AG09309 (cell line): ENCODE measurements at regions not wholly inside any gene's neighbourhood (a gene's known extent, or its start where the extent isn't known, plus 50 kb on each side); places are given as distances from the start of the nearest gene placed in this dataset.

Experiments
- DNase-seq: peaks from one replicate; pipeline ENCODE4 v3.0.0-alpha.2; 2010; ENCODE audit warnings: low read depth
- H3K4me3 ChIP-seq: 2 replicates; pipeline ENCODE4 v1.5.1; 2011; ENCODE audit warnings: mild to moderate bottlenecking, low read depth, low read length, moderate library complexity; ENCODE audit not compliant: control insufficient read depth
- TF ChIP-seq, protein P1 (sequence below): IDR thresholded peaks from 2 replicates; pipeline ENCODE4 v1.5.1; 2011; ENCODE audit warnings: mild to moderate bottlenecking, low read depth, low read length, inconsistent platforms; ENCODE audit not compliant: insufficient read depth, control insufficient read depth; ENCODE audit errors: missing control alignments

DNA sequence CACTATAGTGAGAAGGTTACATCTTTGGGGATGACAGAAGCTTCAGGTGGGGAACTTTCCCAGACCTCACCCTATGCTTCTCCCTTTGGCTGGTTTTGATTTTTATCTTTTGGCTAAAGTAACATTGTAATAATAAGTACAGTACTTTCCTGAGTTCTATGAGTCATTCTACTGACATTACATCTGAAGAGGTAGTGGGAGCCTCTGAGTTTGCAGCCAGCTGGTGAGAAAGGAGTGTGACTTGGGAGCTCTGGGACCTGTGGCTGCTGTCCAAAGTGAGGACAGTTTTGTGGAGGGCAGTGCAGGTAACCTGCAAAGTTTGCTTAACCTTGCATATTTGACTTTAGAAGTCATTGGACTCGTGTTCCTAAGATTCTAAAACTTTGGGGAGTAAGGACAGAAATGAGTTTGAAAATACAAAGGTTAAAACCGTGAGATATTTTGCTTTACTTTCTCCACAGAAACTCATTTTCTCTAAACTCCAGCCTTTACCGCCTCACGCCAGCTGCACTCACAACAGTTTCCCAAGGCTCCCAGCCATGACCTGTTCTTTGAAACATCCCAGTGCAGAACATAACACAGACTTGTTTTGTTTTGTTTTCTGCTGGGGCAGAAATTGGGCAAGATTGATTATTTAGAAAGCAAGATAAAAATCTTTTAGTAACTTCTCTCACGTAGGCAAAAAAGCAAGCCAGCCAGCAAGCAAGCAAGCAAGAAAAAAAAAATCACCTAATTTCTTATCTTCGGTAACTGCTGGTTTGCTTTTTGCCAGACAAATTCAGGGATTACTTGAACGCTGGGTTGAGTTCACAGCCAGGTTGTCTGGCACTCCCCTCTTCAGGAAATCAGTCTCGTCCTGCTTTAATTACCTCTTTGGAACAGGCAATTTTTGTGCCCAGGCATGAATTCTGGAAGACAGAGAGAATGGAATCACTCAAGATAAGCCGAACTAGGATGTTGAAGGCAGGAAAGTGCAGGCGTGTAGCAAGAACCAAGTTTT, 478.3 kb upstream of the ISX start:
- DNase-seq = no peak
- no peak overlapping the region for H3K4me3 ChIP-seq
- TF ChIP-seq, protein P1, sequence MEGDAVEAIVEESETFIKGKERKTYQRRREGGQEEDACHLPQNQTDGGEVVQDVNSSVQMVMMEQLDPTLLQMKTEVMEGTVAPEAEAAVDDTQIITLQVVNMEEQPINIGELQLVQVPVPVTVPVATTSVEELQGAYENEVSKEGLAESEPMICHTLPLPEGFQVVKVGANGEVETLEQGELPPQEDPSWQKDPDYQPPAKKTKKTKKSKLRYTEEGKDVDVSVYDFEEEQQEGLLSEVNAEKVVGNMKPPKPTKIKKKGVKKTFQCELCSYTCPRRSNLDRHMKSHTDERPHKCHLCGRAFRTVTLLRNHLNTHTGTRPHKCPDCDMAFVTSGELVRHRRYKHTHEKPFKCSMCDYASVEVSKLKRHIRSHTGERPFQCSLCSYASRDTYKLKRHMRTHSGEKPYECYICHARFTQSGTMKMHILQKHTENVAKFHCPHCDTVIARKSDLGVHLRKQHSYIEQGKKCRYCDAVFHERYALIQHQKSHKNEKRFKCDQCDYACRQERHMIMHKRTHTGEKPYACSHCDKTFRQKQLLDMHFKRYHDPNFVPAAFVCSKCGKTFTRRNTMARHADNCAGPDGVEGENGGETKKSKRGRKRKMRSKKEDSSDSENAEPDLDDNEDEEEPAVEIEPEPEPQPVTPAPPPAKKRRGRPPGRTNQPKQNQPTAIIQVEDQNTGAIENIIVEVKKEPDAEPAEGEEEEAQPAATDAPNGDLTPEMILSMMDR = no peak

DNA sequence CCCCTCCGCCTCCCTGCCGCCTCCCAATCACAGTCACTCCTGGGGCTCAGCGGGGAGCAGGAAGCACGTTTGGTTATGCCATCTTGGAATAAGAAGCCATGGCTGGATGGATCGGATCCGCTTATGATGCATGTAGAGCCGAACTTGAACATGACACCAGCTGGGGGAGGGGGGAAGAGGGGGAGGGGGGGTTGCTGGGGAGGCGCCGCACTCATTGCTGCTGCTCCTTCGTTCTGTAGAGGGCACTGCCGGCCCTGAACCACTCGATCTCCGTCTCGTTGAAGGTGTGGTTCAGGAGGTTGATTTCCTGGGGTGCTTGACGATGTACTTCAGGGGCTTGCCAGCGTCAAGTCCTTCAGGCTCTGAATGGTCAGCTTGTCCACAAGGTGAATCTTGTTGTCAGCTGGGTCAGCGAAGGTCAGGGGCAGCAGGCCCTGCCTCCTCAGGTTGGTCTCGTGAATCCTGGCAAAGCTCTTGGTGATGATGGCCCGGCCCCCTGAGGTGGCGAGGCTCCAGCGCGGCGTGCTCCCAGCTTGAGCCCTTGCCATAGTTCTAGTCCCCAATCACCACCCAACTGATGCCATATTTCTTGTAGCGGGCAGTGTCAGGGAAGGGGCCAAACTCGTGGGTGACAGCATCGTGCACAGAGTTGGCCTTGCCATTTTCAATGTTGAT, 476.9 kb upstream of the ISX start:
- no peak for DNase-seq
- TF ChIP-seq, protein P1 = no peak
- H3K4me3 ChIP-seq = no peak overlapping the region

DNA sequence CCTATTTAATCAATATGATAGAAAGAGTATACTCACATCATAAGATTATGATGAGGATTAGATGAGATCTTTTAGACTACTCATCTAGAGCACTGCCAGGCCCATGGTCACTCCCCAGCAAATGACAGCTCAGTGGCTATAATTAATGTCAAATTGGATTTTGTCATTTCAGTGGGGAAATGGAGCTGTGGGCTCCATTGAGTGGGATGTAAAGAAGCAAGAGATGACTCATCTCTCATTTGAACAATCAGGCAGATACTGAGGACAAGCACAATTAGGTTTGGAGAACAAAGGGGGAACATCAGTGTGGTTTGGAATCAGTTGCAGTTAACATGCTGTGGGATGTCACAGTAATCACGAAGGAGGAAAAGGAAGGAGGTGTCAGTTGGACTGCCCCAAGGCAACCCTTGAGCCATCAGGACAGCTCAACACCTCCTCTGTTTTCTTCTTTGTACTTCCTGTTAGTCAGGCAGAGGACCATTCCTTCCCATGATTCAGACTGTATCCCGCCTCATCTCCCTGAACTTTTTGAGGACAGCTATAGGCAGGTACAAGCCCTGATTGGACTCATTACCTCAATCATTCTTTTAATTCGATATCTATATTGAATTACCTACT, 473.7 kb upstream of the ISX start:
- TF ChIP-seq, protein P1 = no peak
- no peak for DNase-seq
- no peak overlapping the region for H3K4me3 ChIP-seq

DNA sequence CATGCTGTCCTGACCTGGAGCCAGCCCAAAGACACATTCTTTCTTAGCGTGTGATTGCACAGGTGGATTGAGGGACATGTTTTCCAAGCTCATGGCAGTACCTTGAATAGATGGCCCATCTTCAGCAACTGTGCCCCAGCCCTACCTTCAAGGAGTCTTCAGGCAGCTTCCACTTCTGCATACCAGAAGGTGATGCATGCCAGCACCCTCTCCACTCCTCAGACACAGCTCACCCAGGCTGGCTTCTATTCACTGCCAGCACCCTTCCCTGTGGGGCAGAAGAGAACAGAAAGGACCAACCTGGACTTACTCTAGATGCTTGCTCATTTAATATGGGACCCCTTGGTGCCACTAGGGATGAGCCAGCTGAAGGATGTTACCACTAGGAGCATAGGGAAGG, 466.4 kb upstream of the ISX start:
- H3K4me3 ChIP-seq = no peak overlapping the region
- TF ChIP-seq, protein P1 = no peak
- no peak for DNase-seq

DNA sequence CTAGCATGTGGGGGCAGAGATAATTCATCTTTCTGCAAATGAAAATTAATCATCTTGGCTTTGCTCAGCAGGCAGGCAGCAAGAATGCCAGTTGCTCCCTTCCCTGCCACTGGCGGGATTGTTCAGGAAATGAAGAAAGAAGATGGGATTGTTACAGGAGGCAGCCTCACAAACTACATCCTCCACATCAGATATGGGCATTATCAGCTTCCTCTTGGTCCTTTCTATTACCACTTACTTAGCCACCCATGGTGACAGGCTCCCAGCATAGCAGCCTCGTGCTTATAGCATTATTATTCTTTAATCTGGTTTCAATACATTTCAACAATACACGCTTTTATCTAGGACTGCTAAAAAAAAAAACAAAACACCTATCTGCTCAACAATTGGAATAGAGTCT, 461.6 kb upstream of the ISX start:
- TF ChIP-seq, protein P1 = no peak
- no peak overlapping the region for H3K4me3 ChIP-seq
- no peak for DNase-seq

DNA sequence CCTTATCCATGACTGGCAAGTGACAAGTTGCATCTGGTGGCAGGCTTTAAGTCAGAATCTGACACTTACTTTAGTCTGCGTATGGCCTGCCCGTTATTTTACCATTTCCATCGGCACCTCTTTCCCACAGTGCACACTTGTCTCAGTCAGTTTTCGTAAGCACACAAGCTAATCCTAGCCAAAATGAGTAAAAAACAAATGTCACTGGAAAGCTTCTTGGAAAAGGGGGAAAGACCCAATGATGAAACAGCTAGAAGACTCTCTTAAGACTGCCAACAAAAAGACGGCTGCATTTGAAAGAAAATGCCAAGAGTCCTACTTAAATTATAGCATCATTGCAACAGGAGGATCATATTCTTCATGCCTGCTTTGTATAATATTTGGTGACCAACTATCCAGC, 457.9 kb upstream of the ISX start:
- TF ChIP-seq, protein P1 = no peak
- no peak for DNase-seq
- no peak overlapping the region for H3K4me3 ChIP-seq
